Endothelial cell of umbilical vein (primary cell): ENCODE measurements at regions not wholly inside any gene's neighbourhood (a gene's known extent, or its start where the extent isn't known, plus 50 kb on each side); places are given as distances from the start of the nearest gene placed in this dataset.

Source experiments
- BruUV-seq: library from RNA; stranded (reverse); fragments of 400-500 nt; replicated peaks from 2 replicates; lab custom pipeline; 2021; lab: Mats Ljungman, UMichigan
- CTCF ChIA-PET: fragments of 300-600, 350-600 bp; sonication (Branson Sonifier 250); formaldehyde crosslinking; loops from one replicate; lab custom pipeline; 2021; ENCODE audit warnings: antibody characterized with exemption, inconsistent platforms; lab: Charles Lee
- POLR2A ChIA-PET: fragments of 300-600, 350-600 bp; sonication (Branson Sonifier 250); formaldehyde crosslinking; loops from one replicate; lab custom pipeline; 2021; ENCODE audit warnings: antibody characterized with exemption, inconsistent platforms; lab: Charles Lee
- DNase-seq: peaks from one replicate; pipeline ENCODE4 v3.0.0-alpha.2; 2011; ENCODE audit warnings: low read depth, low spot score
- FAIRE-seq: peaks from 2 replicates; lab custom pipeline; 2011; peaks lifted over from hg19 to GRCh38; lab: Jason Lieb, UNC
- H2AFZ ChIP-seq: 2 replicates; pipeline ENCODE4 v1.6.0; 2012; ENCODE audit warnings: low read depth, low read length, control low read depth, inconsistent platforms
- H3K27ac ChIP-seq: 2 replicates; pipeline ENCODE4 v1.5.1; 2011; ENCODE audit warnings: low read depth, mild to moderate bottlenecking, control low read depth, low read length, moderate library complexity; ENCODE audit not compliant: insufficient read depth
- H3K27me3 ChIP-seq, 2 experiments: 2 replicates each; pipeline versions ENCODE4 v1.6.0 to v1.6.1; 2011; ENCODE audit warnings: low read length in 2 of 2, mixed read lengths in 1 of 2; ENCODE audit not compliant: control insufficient read depth in 2 of 2, insufficient read depth in 2 of 2
- H3K36me3 ChIP-seq, 2 experiments: 2 replicates in 1 of 2; 3 replicates in 1 of 2; pipeline ENCODE4 v1.5.1; 2011; ENCODE audit warnings: low read length in 2 of 2, mild to moderate bottlenecking in 1 of 2, moderate library complexity in 1 of 2; ENCODE audit not compliant: control insufficient read depth in 2 of 2, insufficient read depth in 2 of 2; ENCODE audit errors: extremely low read depth in 1 of 2
- H3K4me1 ChIP-seq: 3 replicates; pipeline ENCODE4 v1.5.1; 2011; ENCODE audit warnings: mild to moderate bottlenecking, low read length; ENCODE audit not compliant: control insufficient read depth, insufficient read depth; ENCODE audit errors: extremely low read depth
- H3K4me2 ChIP-seq: 2 replicates; pipeline ENCODE4 v1.6.1; 2011; ENCODE audit warnings: low read length, control low read depth, mixed read lengths; ENCODE audit not compliant: insufficient read depth
- H3K4me3 ChIP-seq, 3 experiments: fragments of 200-600 bp in 1 of 3; sonication (generic), shearing (Covaris generic) in 1 of 3; replicated peaks in 1 of 3; 2 replicates each; pipeline ENCODE4 v1.5.1; 2011 to 2016; ENCODE audit warnings: control low read depth in 3 of 3, low read length in 3 of 3, mild to moderate bottlenecking in 2 of 3, inconsistent platforms in 1 of 3, low read depth in 1 of 3, moderate library complexity in 1 of 3; ENCODE audit not compliant: insufficient read depth in 1 of 3
- H3K79me2 ChIP-seq: 2 replicates; pipeline ENCODE4 v1.6.0; 2012; ENCODE audit warnings: low read length, inconsistent platforms; ENCODE audit not compliant: control insufficient read depth, insufficient read depth
- H3K9ac ChIP-seq: replicated peaks from 2 replicates; pipeline ENCODE3; 2011; ENCODE audit warnings: low read length, control low read depth; ENCODE audit not compliant: insufficient read depth; ENCODE audit errors: extremely low read depth
- H3K9me1 ChIP-seq: replicated peaks from 3 replicates; pipeline ENCODE4 v1.6.0; 2011; ENCODE audit warnings: mild to moderate bottlenecking, low read length; ENCODE audit not compliant: control insufficient read depth, insufficient read depth; ENCODE audit errors: extremely low read depth
- H3K9me3 ChIP-seq: replicated peaks from 2 replicates; pipeline ENCODE4 v1.5.1; 2012; ENCODE audit warnings: low read length, inconsistent platforms; ENCODE audit not compliant: control insufficient read depth, insufficient read depth
- H4K20me1 ChIP-seq: replicated peaks from 2 replicates; pipeline ENCODE3; 2011; ENCODE audit warnings: mild to moderate bottlenecking, low read length; ENCODE audit not compliant: control insufficient read depth, insufficient read depth; ENCODE audit errors: extremely low read depth
- EZH2 ChIP-seq: IDR thresholded peaks from 2 replicates; pipeline ENCODE4 v1.6.1; 2012; ENCODE audit warnings: borderline replicate concordance, low read depth, mild to moderate bottlenecking, moderate library complexity, low read length, inconsistent platforms; ENCODE audit not compliant: severe bottlenecking
- FOS ChIP-seq: IDR thresholded peaks from 2 replicates; pipeline ENCODE4 v1.6.1; 2011; ENCODE audit warnings: mild to moderate bottlenecking, low read length, moderate library complexity, borderline replicate concordance; ENCODE audit not compliant: insufficient read depth
- GATA2 ChIP-seq: IDR thresholded peaks from 2 replicates; pipeline ENCODE4 v1.7.0; 2011; ENCODE audit warnings: low read depth, mild to moderate bottlenecking, moderate library complexity, mixed read lengths, low read length; ENCODE audit not compliant: insufficient read length, insufficient read depth
- JUN ChIP-seq: IDR thresholded peaks from 2 replicates; pipeline ENCODE4 v1.6.1; 2011; ENCODE audit warnings: borderline replicate concordance, low read depth; ENCODE audit not compliant: insufficient read length, insufficient read depth
- MYC ChIP-seq: IDR thresholded peaks from one replicate; pipeline ENCODE4 v1.6.1; 2011; ENCODE audit warnings: mild to moderate bottlenecking, low read depth, low read length
- POLR2A ChIP-seq: IDR thresholded peaks from 2 replicates; pipeline ENCODE4 v1.6.1; 2012; ENCODE audit warnings: low read depth, mild to moderate bottlenecking, control low read depth, low read length
- POLR2AphosphoS5 ChIP-seq: IDR thresholded peaks from 2 replicates; pipeline ENCODE4 v1.6.1; 2012; ENCODE audit warnings: low read depth, mild to moderate bottlenecking, control low read depth, low read length, moderate library complexity; ENCODE audit not compliant: insufficient read depth
- dilution Hi-C: fragments of 300-500 bp; cut with MboI; formaldehyde crosslinking; loops from one replicate; pipeline ENCODE4 v1.15.0; 2019; ENCODE audit warnings: low sequenced_read_pairs; ENCODE audit not compliant: extremely low pct_ligation_motif_present
- intact Hi-C: fragments of 100-400 bp; cut with micrococcal nuclease; formaldehyde crosslinking; loops from one replicate; pipeline ENCODE4 v1.10.0; 2022
- TF ChIP-seq, protein P1 (sequence below), 2 donors: IDR thresholded peaks; 1 replicate in 1 of 2; 2 replicates in 1 of 2; pipeline ENCODE4 v1.5.1; 2011; ENCODE audit warnings: low read length in 2 of 2, mild to moderate bottlenecking in 2 of 2, moderate library complexity in 2 of 2, control low read depth in 1 of 2, inconsistent platforms in 1 of 2, low read depth in 1 of 2; ENCODE audit not compliant: insufficient read depth in 1 of 2; ENCODE audit errors: extremely low read depth in 1 of 2
- TF ChIP-seq, protein P2 (sequence below): IDR thresholded peaks from 2 replicates; pipeline ENCODE4 v1.6.1; 2011; ENCODE audit not compliant: insufficient read depth, insufficient read length

GRCh38 chr7:108659261-108659660 lies 89.6 kb downstream of the DNAJB9 start:
- no peak for FAIRE-seq
- CTCF ChIA-PET, result no interaction called here

More at GRCh38 chr7:108659261-108659660, 89.6 kb downstream of the DNAJB9 start:
- Histone ChIP-seq H3K9me3 (no peaks in the 10 kb centered on the region), H3K9ac (no peak overlapping the region), H3K27me3 (no peaks in the 10 kb centered on the region), H2AFZ (no peak overlapping the region), H3K79me2 (no peaks in the 10 kb centered on the region), H3K4me2 (no peak overlapping the region), H4K20me1 (no peaks in the 10 kb centered on the region), H3K9me1 (no peaks in the 10 kb centered on the region), H3K27ac (no peak overlapping the region), H3K4me1 (no peaks in the 10 kb centered on the region), H3K4me3 (no peak overlapping the region), H3K36me3 (no peaks in the 10 kb centered on the region)
- no peak for DNase-seq
- POLR2A ChIA-PET, result interaction anchor here (0.6 kb wide), 1 partner anchor 56 kb away, joined by 3 read pairs; no protein-coding TSS in a partner anchor
- intact Hi-C loops, result no loop called here
- BruUV-seq, result no TSS peak
- no peak for TF ChIP-seq EZH2
- no peak for TF ChIP-seq GATA2
- TF ChIP-seq POLR2A, result no peak
- TF ChIP-seq FOS, result no peak
- TF ChIP-seq POLR2AphosphoS5, result no peak
- TF ChIP-seq, protein P1, sequence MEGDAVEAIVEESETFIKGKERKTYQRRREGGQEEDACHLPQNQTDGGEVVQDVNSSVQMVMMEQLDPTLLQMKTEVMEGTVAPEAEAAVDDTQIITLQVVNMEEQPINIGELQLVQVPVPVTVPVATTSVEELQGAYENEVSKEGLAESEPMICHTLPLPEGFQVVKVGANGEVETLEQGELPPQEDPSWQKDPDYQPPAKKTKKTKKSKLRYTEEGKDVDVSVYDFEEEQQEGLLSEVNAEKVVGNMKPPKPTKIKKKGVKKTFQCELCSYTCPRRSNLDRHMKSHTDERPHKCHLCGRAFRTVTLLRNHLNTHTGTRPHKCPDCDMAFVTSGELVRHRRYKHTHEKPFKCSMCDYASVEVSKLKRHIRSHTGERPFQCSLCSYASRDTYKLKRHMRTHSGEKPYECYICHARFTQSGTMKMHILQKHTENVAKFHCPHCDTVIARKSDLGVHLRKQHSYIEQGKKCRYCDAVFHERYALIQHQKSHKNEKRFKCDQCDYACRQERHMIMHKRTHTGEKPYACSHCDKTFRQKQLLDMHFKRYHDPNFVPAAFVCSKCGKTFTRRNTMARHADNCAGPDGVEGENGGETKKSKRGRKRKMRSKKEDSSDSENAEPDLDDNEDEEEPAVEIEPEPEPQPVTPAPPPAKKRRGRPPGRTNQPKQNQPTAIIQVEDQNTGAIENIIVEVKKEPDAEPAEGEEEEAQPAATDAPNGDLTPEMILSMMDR (IDR thresholded peaks at IDR 0.05; ENCODE audit: extremely low read depth in 1 of 2, insufficient read depth in 1 of 2, low read depth in 1 of 2, low read length in 2 of 2), result no peak
- TF ChIP-seq, protein P2, sequence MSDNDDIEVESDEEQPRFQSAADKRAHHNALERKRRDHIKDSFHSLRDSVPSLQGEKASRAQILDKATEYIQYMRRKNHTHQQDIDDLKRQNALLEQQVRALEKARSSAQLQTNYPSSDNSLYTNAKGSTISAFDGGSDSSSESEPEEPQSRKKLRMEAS, result no peak
- TF ChIP-seq MYC, result no peak
- TF ChIP-seq JUN, result no peak
- dilution Hi-C loops, result no loop called here
